ENCODE measurements at regions not wholly inside any gene's neighbourhood (a gene's known extent, or its start where the extent isn't known, plus 50 kb on each side); places are given as distances from the start of the nearest gene placed in this dataset.
A peak's percentile ranks its signal among the peaks of the same experiment; 100 is the strongest.
"Not testable (repeated sequence)": the region's sequence is repeated elsewhere in the genome, so short reads cannot be mapped to it uniquely, and the experiment has no call there.

DNA sequence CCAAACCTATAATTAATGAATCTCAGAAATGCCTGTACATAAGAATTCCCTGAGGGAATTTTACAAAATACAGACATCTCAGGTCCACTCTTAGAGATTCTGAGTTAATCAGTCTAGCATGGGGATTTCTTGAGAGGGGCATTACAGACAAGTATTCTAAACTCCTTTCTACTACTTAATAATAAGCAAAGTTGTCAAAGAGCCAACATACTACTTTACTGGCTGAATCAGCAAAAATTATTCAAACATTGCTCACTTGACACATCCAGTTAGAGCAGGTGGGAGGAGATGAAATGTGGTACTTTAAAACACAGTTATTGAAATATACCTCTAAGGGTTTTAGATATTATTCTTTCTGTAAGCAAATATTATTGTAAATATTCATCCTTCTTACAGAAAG is 1164.7 kb downstream of the CDY2B start:
- no peak for DNase-seq (ENCODE audit: low read depth)

DNA sequence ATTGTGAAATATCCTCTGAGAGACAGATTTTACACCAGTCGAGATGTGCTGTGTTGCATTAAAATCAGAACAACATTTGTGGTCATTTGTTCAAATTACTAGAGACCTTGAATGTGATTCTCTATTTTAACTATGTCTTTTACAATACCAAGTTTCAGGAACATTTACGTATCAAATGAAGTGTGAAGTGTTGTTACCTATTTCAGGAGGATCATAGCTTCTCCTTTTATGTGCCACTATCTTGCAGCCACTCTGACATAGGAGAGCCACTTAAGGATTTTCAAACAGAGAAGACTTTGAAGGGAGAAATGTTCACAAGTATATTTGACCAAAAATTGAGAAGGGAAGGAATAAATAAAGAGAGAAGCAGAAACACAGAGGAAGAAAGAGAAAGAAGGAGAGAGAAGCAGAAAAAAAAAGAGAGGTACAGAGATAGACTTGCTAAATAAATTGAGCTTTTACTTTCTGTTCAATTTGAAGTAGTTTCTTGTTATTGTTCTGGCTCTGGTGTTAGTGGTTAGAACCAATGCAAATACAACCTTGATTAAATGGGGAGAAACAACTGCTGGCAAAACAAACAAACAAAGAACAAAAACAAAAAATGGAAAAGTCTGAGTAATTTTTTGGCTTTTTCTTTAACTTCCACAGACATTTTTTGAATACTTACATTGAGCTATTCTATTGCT is 1206.8 kb downstream of the CDY2B start:
- no peak for DNase-seq (ENCODE audit: low read depth)

DNA sequence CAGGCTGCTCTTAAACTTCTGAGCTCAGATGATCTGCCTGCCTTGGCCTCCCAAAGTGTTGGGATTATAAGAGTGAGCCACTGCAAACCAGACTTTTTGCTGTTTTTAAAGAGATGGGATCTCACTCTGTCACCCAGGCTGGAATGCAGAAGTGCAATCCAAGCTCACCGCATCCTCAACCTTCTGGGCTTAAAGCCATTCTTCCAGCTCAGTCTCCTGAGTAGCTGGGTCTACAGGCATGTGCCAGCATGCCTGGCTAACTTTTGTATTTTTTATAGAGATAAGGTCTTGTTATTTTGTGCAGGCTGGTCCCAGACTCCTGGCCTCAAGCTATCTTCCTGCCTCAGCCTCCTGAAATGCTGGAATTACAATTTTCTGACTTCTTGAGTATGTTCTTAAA is 1211.6 kb downstream of the CDY2B start:
- DNase-seq (ENCODE audit: low read depth): no peak

GRCh38 chrY:16662741-16663140 is 1217.3 kb downstream of the CDY2B start:
- no peak for DNase-seq (ENCODE audit: low read depth)

DNA sequence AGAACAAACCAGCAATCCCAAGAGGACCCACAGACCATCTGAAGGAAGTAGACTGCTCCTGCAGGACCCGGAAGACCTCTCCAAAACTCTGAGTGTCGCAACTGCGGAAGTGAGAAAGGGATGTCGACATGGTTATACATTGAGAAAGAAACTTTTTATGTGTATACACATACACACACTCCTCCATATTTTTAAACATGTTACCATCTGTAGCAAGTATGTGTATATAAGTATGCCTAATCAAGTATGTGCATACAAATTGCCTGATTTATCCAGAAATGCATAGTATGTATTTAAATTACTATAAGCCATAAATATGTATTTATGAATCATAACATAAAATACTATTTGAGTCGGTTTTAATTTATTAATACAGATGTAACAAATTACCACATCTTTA is 1220.7 kb downstream of the CDY2B start:
- no peak for DNase-seq (ENCODE audit: low read depth)

GRCh38 chrY:16653971-16654370 is 1226.0 kb downstream of the CDY2B start:
- DNase-seq (ENCODE audit: low read depth): no peak

- DNase-seq (ENCODE audit: low read depth): no peak
Observed at GRCh38 chrY:16645991-16646390, 1234.0 kb downstream of the CDY2B start.

GRCh38 chrY:16645449-16645848 is 1234.6 kb downstream of the CDY2B start:
- DNase-seq (ENCODE audit: low read depth): no peak

GRCh38 chrY:16644270-16644800 is 1235.7 kb downstream of the CDY2B start:
- DNase-seq (ENCODE audit: low read depth): no peak

- DNase-seq (ENCODE audit: low read depth): no peak
Observed at GRCh38 chrY:16639777-16640176, 1240.2 kb downstream of the CDY2B start.

- not testable (repeated sequence) for DNase-seq (ENCODE audit: low read depth)
Observed at GRCh38 chrY:16638743-16639142, 1241.3 kb downstream of the CDY2B start.

GRCh38 chrY:16636254-16636653 is 1243.8 kb downstream of the CDY2B start:
- DNase-seq (ENCODE audit: low read depth): no peak

DNA sequence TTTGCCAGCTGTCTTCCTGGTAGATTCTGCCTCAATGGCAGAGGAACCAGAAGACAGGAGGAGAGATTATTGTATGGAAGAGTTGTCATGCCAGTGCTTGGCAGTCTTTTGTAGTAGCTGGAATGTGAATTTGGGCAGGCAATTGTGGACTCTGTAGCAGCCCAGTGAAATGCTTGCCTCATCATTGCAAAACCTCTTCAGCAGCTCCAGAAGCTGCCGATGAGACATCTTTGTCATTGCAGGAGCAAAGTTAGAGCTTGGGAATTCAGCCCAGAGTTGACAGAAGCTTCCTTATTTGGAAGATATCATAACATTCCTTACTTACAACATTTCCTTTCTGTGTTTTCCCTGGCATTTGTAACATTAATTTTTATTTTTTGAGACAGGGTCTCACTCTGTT is 1250.9 kb downstream of the CDY2B start:
- DNase-seq (ENCODE audit: low read depth): no peak

DNA sequence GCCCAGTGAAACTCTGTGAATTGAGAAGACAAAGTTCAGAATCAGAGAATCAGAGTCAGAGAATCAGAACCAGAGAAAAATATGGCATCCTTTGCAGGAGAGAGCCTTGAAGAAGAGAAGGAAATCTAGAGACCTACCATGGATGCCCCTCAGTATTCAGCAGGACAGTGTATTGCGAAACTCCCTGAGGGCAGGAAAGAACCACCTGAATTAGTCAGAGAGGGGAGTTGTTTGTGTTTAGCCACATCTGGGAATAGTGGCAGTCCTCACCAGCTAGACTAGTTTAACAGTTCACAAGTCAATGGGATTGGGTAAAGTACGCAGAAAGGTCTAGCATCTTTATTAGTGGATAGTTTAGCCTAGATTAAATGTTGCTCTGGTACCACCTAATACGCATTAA is 1252.9 kb downstream of the CDY2B start:
- DNase-seq (ENCODE audit: low read depth): no peak

GRCh38 chrY:16616201-16616975 is 1263.6 kb downstream of the CDY2B start:
- no peak for DNase-seq (ENCODE audit: low read depth)

DNA sequence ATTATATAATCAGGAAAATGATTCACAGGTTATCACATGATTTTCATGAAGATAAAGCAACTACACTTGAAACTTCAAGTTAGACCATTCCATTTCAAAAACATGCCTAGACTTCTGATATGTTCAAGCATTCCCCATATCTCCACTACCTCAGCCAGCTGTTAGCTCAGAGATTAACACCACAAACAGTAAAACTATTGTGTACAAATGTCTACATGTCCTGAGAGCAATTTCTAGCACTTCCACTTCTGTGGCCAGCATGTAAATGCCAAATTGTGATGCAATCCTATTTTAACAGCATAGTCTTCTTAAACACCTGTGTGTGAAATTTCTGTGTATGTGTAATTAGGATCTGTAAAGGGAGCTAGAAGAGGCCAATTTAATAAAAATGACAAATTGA is 1271.3 kb downstream of the CDY2B start:
- no peak for DNase-seq (ENCODE audit: low read depth)

DNA sequence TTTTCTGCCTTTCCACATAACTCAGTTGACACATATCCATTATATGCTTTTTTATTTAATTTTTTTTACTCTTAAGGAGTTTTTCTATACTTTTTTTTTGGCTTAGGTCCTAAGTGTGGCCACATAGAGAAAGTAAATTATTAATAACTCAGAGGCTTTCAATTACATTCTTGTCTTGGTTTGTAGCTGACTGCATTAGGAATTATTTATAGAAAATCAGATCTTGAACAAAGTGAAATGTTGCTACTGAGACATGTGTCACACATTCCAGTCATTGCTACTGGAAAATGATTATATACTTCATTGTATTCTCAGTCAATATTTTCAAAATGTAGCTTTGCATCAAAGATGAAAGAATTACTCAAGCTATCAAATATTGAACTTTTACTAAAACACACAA is 1277.9 kb downstream of the CDY2B start:
- no peak for DNase-seq (ENCODE audit: low read depth)

- no peak for DNase-seq (ENCODE audit: low read depth)
Observed at GRCh38 chrY:16601626-16602025, 1278.4 kb downstream of the CDY2B start.

DNA sequence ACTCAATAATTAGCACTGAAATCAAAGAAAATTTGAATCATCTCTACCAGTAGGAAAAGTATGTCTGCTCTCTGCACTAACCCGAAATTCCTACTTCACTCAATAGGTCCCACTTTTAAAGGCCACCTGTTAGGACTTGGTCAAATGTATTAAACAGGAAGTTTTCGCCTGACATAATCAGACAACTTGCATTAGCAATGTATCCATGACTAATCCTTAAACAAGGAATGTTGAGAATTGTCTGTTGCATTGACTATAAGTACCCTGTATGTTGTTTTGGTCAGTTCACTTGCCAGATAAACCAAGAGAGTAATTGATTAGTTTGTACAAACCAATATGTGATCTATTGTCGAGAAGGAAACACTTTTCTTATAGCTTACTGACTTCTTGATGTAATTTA is 1308.0 kb downstream of the CDY2B start:
- DNase-seq (ENCODE audit: low read depth): no peak

GRCh38 chrY:16562491-16562890 is 1317.5 kb downstream of the CDY2B start:
- no peak for DNase-seq (ENCODE audit: low read depth)

DNA sequence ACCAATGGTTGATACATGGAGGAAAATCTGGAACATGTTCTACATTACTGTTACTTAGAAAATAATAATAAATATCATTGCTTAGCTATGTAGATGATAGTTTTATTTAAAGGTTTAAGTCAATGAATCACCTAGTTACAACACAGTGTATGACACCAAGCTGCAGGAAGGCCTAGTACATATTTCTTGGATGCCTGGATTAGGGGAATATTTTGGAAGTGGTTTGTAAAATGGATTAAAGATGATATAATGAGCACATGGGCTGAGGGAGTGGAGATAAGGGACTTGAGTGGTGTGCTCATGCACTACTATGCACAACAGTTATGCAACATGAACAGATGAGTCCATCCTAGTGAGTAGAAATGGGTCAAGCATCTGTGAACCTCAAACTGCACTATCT is 1358.0 kb downstream of the CDY2B start:
- peak; percentile 0 for DNase-seq (ENCODE audit: low read depth)

DNA sequence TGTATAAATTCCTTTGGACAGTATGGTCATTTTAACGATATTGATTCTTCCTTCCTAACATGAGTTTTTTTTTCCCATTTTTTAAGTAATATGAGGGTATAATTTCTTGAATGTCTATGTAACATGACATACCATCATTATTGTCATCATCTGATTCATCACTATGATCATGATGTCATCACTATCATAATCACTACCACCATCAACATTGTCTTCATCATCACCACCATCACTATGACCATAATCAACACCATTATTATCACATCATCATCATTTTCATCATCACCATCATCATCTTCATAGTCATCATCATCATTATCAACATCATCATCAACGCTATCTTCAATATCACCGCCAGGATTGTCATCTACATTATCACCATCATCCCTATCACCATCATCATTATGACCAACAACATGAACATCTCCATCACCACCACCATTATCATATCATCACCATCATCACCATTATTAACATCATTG is 1377.2 kb downstream of the CDY2B start:
- DNase-seq (ENCODE audit: low read depth): no peak

DNA sequence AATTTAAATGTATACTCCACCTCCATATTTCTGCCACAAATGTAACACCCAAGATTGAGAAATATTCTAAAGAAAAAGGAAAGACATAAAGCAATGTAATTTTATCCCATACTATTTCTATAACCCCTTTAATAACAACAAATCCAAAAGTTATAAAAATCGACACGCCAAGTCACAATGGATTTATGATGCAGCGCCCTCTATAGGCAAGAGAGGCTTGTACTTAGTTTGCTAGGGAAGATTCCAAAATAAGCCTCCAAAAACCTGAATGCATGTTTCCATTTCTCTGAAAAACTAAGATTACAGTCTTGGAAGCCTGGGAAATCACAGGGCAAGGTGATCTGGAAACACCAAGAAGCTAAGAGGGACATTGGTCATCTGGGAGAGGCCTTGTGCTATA is 1389.3 kb downstream of the CDY2B start:
- no peak for DNase-seq (ENCODE audit: low read depth)

All from non-pigmented ciliary epithelial cell (primary cell).